OCI-LY1 (cell line): ENCODE measurements at regions not wholly inside any gene's neighbourhood (a gene's known extent, or its start where the extent isn't known, plus 50 kb on each side); places are given as distances from the start of the nearest gene placed in this dataset.

Source experiments
- H2AFZ ChIP-seq: fragments of 200-600 bp; sonication (generic), shearing (Covaris generic); 2 replicates; pipeline ENCODE4 v1.6.0; 2014; ENCODE audit warnings: antibody characterized with exemption, mild to moderate bottlenecking, low read length
- H3F3A ChIP-seq: fragments of 200-600 bp; sonication (generic), shearing (Covaris generic); 2 replicates; pipeline ENCODE4 v1.6.0; 2014; ENCODE audit warnings: mild to moderate bottlenecking, antibody characterized with exemption, low read length, moderate library complexity; ENCODE audit not compliant: insufficient read depth
- H3K27ac ChIP-seq: fragments of 200-600 bp; sonication (generic); 2 replicates; pipeline ENCODE4 v1.5.1; 2014; ENCODE audit warnings: low read length, mixed run types, mild to moderate bottlenecking, low read depth; ENCODE audit not compliant: poor library complexity, severe bottlenecking
- H3K27me3 ChIP-seq: fragments of 200-600 bp; sonication (generic); 2 replicates; pipeline ENCODE4 v1.6.0; 2014; ENCODE audit warnings: antibody characterized with exemption, mild to moderate bottlenecking, low read length, moderate library complexity; ENCODE audit not compliant: insufficient read depth
- H3K36me3 ChIP-seq: fragments of 200-600 bp; sonication (generic); 2 replicates; pipeline ENCODE4 v1.6.1; 2014; ENCODE audit warnings: mild to moderate bottlenecking, antibody characterized with exemption, low read length, moderate library complexity, mixed read lengths; ENCODE audit not compliant: insufficient read depth
- H3K4me1 ChIP-seq: fragments of 200-600 bp; sonication (generic); 2 replicates; pipeline ENCODE4 v1.5.1; 2014; ENCODE audit warnings: mild to moderate bottlenecking, low read length, moderate library complexity; ENCODE audit not compliant: insufficient read depth, severe bottlenecking
- H3K4me2 ChIP-seq: fragments of 200-600 bp; sonication (generic), shearing (Covaris generic); 2 replicates; pipeline ENCODE4 v1.6.1; 2014; ENCODE audit warnings: low read length
- H3K4me3 ChIP-seq: fragments of 200-600 bp; sonication (generic); 2 replicates; pipeline ENCODE4 v1.5.1; 2014; ENCODE audit warnings: low read length, low read depth, mild to moderate bottlenecking, mixed read lengths; ENCODE audit not compliant: poor library complexity, severe bottlenecking
- H3K79me2 ChIP-seq: fragments of 200-600 bp; shearing (Covaris generic); 2 replicates; pipeline ENCODE4 v1.6.1; 2016; ENCODE audit warnings: mixed run types, low read length, mixed read lengths; ENCODE audit not compliant: insufficient read depth
- H3K9ac ChIP-seq: fragments of 200-600 bp; sonication (generic), shearing (Covaris generic); 2 replicates; pipeline ENCODE4 v1.6.1; 2014; ENCODE audit warnings: mild to moderate bottlenecking, low read length, mixed read lengths
- H3K9me2 ChIP-seq: fragments of 200-600 bp; sonication (generic), shearing (Covaris generic); 2 replicates; pipeline ENCODE4 v1.6.1; 2014; ENCODE audit warnings: low read depth, mild to moderate bottlenecking, low read length, mixed read lengths
- H3K9me3 ChIP-seq: fragments of 200-600 bp; shearing (Covaris generic); 2 replicates; pipeline ENCODE4 v1.6.1; 2014; ENCODE audit warnings: low read length, mixed read lengths
- H4K20me1 ChIP-seq: fragments of 200-600 bp; sonication (generic), shearing (Covaris generic); 2 replicates; pipeline ENCODE4 v1.6.0; 2016; ENCODE audit warnings: mild to moderate bottlenecking, low read length; ENCODE audit not compliant: insufficient read depth
- EZH2 ChIP-seq: fragments of 200-600 bp; sonication (generic), shearing (Covaris generic); IDR thresholded peaks from 2 replicates; pipeline ENCODE4 v1.8.0; 2017; ENCODE audit warnings: borderline replicate concordance, mixed run types, mild to moderate bottlenecking, antibody characterized with exemption, low read length, moderate library complexity, mixed read lengths
- TF ChIP-seq, protein P1 (sequence below): fragments of 200-600 bp; sonication (generic), shearing (Covaris generic); IDR thresholded peaks from 2 replicates; pipeline ENCODE4 v1.5.1; 2017; ENCODE audit warnings: mild to moderate bottlenecking, antibody characterized with exemption, low read length, moderate library complexity, mixed read lengths

DNA sequence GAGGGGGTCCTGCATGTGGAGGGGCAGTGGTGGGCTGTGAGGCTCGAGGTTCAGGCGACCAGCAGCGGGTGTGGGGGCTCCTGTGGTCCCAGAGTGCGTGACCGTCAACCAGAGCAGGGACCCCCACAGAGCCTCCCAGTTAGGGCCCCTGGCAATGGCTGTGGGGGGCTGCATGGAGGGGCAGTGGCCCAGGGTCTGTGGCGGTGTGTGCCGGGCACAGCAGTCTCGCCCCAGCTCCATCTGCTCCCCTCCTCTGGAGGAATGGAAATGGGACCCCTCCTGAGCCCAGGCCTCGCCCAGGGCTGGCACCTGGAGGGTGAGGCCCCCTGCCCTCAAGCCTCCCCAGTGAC is 210.8 kb upstream of the C14orf180 start:
- H3K9me2 ChIP-seq: no peaks in the 10 kb centered on the region
- no peak overlapping the region for H3K9ac ChIP-seq
- H3K36me3 ChIP-seq: no peaks in the 10 kb centered on the region
- H3K79me2 ChIP-seq: no peaks in the 10 kb centered on the region
- no peaks in the 10 kb centered on the region for H3K9me3 ChIP-seq
- no peaks in the 10 kb centered on the region for H4K20me1 ChIP-seq
- H3F3A ChIP-seq: no peaks in the 10 kb centered on the region
- no peak overlapping the region for H3K4me2 ChIP-seq
- TF ChIP-seq, protein P1, sequence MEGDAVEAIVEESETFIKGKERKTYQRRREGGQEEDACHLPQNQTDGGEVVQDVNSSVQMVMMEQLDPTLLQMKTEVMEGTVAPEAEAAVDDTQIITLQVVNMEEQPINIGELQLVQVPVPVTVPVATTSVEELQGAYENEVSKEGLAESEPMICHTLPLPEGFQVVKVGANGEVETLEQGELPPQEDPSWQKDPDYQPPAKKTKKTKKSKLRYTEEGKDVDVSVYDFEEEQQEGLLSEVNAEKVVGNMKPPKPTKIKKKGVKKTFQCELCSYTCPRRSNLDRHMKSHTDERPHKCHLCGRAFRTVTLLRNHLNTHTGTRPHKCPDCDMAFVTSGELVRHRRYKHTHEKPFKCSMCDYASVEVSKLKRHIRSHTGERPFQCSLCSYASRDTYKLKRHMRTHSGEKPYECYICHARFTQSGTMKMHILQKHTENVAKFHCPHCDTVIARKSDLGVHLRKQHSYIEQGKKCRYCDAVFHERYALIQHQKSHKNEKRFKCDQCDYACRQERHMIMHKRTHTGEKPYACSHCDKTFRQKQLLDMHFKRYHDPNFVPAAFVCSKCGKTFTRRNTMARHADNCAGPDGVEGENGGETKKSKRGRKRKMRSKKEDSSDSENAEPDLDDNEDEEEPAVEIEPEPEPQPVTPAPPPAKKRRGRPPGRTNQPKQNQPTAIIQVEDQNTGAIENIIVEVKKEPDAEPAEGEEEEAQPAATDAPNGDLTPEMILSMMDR: no peak
- no peak for TF ChIP-seq EZH2
- no peak overlapping the region for H3K27ac ChIP-seq
- H3K27me3 ChIP-seq: peaks cover 13% of the 10 kb centered on the region; the same call in 1 of the 2 replicates
- no peak overlapping the region for H2AFZ ChIP-seq
- no peak overlapping the region for H3K4me3 ChIP-seq
- H3K4me1 ChIP-seq: no peaks in the 10 kb centered on the region

DNA sequence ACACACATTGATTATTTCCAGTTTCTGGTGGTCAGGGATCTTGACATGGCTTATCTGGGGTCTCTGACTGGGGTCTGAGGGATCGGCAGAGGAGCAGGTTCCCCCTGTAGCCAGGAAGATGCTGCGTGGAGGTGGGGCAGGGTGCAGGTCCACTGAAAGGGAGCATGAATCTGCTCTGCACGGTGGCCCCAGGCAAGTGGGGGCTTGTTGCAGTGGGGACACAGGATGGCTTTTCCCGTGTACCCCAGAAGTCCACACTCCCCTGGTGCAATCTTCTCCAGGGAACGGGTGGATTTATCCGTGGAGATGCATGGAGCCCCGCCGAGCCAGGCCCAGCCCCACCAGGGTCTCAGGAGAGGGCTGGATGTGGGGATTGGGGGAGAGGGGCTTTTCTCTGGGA is 210.4 kb upstream of the C14orf180 start:
- H3K27me3 ChIP-seq: peaks cover 10% of the 10 kb centered on the region; the same call in 1 of the 2 replicates
- H2AFZ ChIP-seq: no peak overlapping the region
- H3K4me1 ChIP-seq: no peaks in the 10 kb centered on the region
- no peak overlapping the region for H3K27ac ChIP-seq
- H3K9me3 ChIP-seq: no peaks in the 10 kb centered on the region
- H3K9ac ChIP-seq: no peak overlapping the region
- H3K4me2 ChIP-seq: no peak overlapping the region
- no peaks in the 10 kb centered on the region for H4K20me1 ChIP-seq
- no peaks in the 10 kb centered on the region for H3K36me3 ChIP-seq
- no peak overlapping the region for H3K4me3 ChIP-seq
- H3K79me2 ChIP-seq: no peaks in the 10 kb centered on the region
- TF ChIP-seq, protein P1: no peak
- TF ChIP-seq EZH2: no peak
- H3F3A ChIP-seq: no peaks in the 10 kb centered on the region
- H3K9me2 ChIP-seq: no peaks in the 10 kb centered on the region

DNA sequence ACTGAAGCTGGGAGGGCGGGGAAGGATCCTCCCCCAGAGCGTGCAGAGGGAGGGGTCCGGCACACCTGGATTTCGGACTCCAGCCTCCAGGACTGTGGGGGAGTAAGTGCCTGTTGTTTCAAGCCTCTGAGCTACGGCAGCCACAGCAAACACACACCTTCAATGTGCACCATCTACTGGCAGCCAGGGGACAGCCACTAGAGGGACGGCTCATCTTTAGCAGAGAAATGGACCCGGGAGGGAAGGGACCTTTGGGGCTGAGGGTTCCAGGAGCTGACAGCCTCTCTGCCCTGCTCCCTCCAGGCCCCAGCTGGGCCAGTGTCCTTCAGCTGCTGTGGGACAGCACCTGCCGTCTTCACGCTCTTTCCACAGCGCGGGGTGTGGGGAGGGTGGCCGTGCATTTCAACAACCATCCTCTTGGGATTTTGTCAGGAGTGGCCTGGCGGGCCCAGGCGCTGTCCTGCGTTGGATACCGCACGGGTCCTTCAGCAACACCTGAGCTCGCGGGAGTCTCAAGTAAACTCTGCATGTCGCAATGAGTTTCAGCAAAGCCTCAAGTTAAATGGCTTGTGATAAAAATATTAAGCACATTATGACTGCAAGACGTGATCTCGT is 209.2 kb upstream of the C14orf180 start:
- Histone ChIP-seq H3K9me3 (no peaks in the 10 kb centered on the region), H3F3A (no peaks in the 10 kb centered on the region), H3K4me3 (no peak overlapping the region), H3K9me2 (no peaks in the 10 kb centered on the region), H3K36me3 (no peaks in the 10 kb centered on the region), H3K9ac (no peak overlapping the region), H3K4me1 (no peaks in the 10 kb centered on the region), H4K20me1 (no peaks in the 10 kb centered on the region), H3K27me3 (peaks cover 4% of the 10 kb centered on the region; the same call in 1 of the 2 replicates), H3K79me2 (no peaks in the 10 kb centered on the region), H3K4me2 (no peak overlapping the region), H3K27ac (no peak overlapping the region), H2AFZ (no peak overlapping the region)
- no peak for TF ChIP-seq EZH2
- TF ChIP-seq, protein P1: peak; percentile 22; the same call in 1 of the 2 replicates
